ENCODE measurements at regions not wholly inside any gene's neighbourhood (a gene's known extent, or its start where the extent isn't known, plus 50 kb on each side); places are given as distances from the start of the nearest gene placed in this dataset.

DNA sequence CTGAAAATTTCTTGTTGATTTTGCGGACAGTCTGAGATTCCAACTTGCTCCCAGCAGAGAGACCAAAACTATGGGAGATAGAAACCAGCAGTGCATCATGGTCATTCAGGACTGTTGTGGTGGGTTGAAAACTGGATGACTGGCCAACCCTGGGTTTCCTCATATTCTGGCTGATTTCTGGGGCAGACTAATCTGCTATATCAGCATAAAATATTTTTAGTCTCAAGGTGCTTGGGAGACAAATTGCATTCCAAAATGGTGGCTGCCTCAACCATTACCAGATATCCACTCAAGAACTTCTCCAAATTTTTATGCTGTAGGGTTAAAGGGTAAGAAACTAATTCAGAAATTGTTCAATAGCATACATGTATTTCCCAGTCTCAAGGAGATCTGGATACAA, 434.0 kb downstream of the BRINP3 start:
- no peak for ATAC-seq
- TF ChIP-seq RARB (CRISPR knock-in tag; IDR thresholded peaks at IDR 0.05) (no peak), CSDC2 (CRISPR knock-in tag; IDR thresholded peaks at IDR 0.05) (no peak)
- TF ChIP-seq, protein P1, sequence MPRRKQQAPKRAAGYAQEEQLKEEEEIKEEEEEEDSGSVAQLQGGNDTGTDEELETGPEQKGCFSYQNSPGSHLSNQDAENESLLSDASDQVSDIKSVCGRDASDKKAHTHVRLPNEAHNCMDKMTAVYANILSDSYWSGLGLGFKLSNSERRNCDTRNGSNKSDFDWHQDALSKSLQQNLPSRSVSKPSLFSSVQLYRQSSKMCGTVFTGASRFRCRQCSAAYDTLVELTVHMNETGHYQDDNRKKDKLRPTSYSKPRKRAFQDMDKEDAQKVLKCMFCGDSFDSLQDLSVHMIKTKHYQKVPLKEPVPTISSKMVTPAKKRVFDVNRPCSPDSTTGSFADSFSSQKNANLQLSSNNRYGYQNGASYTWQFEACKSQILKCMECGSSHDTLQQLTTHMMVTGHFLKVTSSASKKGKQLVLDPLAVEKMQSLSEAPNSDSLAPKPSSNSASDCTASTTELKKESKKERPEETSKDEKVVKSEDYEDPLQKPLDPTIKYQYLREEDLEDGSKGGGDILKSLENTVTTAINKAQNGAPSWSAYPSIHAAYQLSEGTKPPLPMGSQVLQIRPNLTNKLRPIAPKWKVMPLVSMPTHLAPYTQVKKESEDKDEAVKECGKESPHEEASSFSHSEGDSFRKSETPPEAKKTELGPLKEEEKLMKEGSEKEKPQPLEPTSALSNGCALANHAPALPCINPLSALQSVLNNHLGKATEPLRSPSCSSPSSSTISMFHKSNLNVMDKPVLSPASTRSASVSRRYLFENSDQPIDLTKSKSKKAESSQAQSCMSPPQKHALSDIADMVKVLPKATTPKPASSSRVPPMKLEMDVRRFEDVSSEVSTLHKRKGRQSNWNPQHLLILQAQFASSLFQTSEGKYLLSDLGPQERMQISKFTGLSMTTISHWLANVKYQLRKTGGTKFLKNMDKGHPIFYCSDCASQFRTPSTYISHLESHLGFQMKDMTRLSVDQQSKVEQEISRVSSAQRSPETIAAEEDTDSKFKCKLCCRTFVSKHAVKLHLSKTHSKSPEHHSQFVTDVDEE (CRISPR knock-in tag; IDR thresholded peaks at IDR 0.05), result no peak

DNA sequence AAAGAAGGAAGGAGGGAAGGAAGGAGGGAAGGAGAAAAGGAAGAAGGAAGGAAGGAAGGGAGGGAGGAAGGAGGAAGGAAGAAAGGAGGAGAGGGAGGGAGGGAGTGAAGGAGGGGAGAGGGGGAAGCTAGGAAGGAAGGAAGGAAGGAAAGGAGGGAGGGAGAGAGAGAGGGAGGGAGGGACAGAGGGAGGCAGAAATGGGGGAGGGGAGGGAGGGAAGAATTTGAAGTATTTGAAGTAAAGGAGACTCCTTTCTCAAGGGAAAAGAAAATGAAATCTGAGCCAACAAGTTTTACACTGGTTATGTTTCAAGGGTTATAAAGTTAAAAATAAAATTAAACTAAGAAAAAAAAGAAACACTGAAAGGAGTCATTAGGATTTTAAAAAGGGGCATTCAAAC, 431.4 kb downstream of the BRINP3 start:
- no peak for ATAC-seq
- TF ChIP-seq GLIS3 (CRISPR knock-in tag; IDR thresholded peaks at IDR 0.05), result no peak
- TF ChIP-seq ARNTL (CRISPR knock-in tag; IDR thresholded peaks at IDR 0.05; ENCODE audit: borderline replicate concordance, low read depth), result no peak

Measured in SK-N-SH treated with all-trans-retinoic acid at 6 μM for 48 hours (cell line).